TTC549 (cell line): ENCODE measurements at regions not wholly inside any gene's neighbourhood (a gene's known extent, or its start where the extent isn't known, plus 50 kb on each side); places are given as distances from the start of the nearest gene placed in this dataset.

Source experiments
- FAIRE-seq: peaks from 2 replicates; lab custom pipeline; 2012; peaks lifted over from hg19 to GRCh38; lab: Jason Lieb, UNC

DNA sequence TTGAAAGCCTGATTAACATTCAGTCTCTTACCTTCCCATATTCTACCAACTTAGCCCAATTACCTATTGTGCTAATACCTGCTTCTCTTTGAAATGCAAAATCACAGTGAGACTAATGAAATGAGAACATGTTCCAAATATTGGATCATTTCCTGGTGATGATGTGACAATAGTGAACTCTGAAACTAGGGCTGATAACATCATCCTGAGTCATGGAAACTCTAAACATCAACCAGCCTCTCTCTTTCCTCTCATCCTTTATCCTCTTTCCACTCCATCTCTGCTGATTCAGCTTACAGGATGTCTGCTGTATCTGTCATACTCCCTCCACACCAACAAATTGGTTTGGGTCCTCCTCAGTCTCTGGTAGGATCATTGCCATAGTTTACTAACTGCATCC lies 98.8 kb upstream of the NCKAP5 start:
- no peak for FAIRE-seq

GRCh38 chr2:133667968-133668367 lies 99.7 kb upstream of the NCKAP5 start:
- no peak for FAIRE-seq

DNA sequence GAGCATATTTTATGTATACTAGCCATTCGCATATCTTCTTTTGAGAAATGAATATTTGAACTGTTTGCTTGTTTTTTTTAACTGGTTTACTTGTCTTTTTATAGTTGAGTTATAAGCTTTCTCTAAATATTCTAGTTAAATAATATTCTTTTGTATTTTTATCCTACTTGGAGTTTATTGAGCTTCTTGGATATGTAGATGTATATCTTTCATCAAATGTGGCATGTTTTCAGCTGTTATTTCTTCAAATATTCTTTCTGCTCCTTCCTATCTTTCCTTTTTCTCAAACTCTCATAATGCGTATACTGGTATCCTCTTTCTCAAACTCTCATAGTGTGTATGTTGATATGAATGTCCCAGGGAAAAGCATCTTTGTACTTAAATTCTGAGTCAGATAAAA lies 100.3 kb upstream of the NCKAP5 start:
- no peak for FAIRE-seq

- FAIRE-seq = no peak
Measured at GRCh38 chr2:133673305-133673905, 105.1 kb upstream of the NCKAP5 start.

DNA sequence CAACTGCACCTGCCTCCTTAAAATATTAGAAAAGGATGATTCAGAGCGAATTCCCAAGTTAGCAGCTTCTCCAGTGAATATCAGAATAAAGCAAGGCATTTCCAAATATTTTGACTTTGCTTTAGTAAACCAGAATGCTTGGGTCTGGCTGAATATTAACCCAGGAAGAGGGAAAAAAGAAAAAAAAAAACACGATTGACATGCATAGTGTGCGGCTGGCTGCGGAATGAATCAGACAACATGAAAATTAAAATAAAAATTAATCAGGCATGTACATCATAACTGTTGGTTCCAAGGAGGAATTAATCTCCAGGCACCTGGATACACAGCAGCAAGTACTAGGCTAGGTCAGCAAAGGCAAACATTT lies 105.8 kb upstream of the NCKAP5 start:
- no peak for FAIRE-seq

DNA sequence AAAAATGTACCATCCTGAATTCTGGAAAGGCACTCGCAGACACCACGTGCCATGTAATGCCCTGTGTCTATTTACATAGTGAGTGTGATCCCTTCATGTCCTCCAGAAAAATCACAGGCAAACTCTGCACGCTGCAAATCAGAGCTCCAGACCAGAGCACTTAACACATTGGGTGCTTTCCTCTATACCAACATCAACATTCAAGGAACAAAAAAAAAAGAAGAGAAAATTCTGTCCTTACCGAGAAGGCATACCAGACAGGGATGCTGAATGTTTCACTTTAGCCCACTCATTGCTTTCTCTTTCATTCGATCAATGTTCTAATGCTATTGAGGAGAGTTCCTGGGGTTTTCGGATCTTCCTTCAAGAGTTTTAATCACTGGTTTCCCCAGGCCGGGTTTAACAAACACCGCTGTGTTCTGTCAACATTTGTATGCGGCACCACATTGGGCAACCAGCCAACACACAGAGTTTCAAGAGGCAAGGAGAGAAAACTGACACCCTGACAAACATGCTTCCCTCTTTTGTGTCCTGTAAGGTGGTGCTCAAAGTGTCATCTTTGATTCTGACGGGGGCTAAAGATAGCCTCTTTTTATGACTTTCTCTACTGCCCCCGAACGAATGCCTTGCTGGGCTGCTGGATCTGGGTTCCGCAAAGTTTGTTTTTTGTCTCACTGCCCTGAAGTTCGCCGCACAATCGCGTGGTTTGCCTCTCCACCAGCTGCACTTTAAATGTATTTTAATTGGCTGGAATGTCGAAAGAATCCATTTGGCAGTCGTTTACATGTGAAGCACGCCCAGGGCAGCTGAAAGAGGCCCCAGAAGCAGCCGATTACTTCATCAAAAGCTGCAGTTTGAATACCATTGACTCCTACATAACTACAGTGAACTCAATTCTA lies 106.4 kb upstream of the NCKAP5 start:
- no peak for FAIRE-seq

GRCh38 chr2:133676392-133677130 lies 108.3 kb upstream of the NCKAP5 start:
- no peak for FAIRE-seq

GRCh38 chr2:133680343-133681049 lies 112.2 kb upstream of the NCKAP5 start:
- no peak for FAIRE-seq

GRCh38 chr2:133682347-133682746 lies 114.1 kb upstream of the NCKAP5 start:
- FAIRE-seq = no peak

- no peak for FAIRE-seq
Measured at GRCh38 chr2:133682906-133683305, 114.6 kb upstream of the NCKAP5 start.

DNA sequence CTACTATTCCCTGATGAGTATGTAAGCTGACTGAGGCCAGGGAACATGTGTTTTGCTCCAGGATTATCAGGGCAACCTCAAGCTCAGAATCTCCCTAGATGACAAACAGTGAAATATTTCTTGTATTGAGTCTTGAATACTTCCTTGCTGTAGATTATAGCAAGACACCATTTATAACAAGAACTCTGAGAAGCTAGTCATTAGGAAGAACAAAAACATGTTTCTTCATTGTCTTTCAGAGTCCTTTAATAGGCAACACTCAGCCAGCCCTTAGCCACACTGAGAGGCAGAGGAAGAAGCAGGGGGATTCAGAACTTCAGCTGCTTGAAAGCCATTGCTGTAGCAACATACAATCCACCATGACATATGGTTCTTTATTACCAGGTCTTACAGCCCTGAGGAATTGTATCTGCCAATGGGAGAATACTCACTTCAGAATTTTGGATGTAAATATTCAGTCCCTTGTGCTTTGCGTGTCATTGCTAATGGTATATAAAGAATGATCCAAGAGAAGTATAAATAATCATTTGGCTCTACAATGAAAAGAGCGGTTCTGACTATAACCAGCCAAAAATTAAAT lies 117.5 kb upstream of the NCKAP5 start:
- FAIRE-seq = no peak

GRCh38 chr2:133690780-133691179 lies 122.5 kb upstream of the NCKAP5 start:
- FAIRE-seq = no peak

DNA sequence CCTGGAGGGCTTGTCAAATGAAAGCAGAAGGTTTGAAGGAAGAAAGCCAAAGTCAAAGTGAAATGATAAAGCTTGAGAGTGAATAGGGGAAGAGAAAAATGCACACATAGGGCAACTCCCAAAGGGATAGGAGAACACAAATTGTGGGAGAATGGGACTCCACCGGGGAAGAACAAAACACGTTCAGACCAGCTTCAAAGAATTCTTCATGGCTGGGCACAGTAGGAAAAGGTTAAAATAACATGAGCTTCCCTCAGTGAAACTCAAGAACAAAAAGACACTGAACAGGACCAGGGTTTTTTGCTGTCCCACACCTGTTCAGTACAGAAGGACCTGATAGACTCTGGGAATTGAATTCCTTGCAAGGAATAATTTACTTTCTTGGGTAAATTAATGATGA lies 123.1 kb upstream of the NCKAP5 start:
- no peak for FAIRE-seq

- no peak for FAIRE-seq
Measured at GRCh38 chr2:133705287-133705686, 137.0 kb upstream of the NCKAP5 start.

GRCh38 chr2:133710613-133711012 lies 142.3 kb upstream of the NCKAP5 start:
- FAIRE-seq = no peak

DNA sequence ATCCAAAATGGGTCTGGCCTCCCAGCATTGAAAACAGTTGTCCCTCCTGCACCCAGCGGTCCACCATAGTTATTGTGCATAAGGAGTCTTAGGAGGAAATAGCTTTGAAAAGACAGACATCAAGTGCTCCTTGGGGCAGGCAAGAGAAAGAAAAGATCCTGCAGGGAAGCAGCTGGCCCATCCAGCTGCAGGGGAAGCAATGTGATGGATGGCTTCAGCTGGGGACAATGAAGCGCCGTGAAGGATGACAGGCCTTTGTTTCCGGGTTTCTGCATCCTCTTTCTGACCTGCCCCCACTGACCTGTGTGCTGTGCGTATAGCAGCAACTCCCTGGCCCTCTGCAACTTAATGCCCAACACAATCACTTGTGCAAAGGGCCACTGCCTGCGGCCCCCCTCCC lies 142.9 kb upstream of the NCKAP5 start:
- FAIRE-seq = no peak

GRCh38 chr2:133711806-133712205 lies 143.5 kb upstream of the NCKAP5 start:
- no peak for FAIRE-seq

- no peak for FAIRE-seq
Measured at GRCh38 chr2:133712369-133712768, 144.1 kb upstream of the NCKAP5 start.

DNA sequence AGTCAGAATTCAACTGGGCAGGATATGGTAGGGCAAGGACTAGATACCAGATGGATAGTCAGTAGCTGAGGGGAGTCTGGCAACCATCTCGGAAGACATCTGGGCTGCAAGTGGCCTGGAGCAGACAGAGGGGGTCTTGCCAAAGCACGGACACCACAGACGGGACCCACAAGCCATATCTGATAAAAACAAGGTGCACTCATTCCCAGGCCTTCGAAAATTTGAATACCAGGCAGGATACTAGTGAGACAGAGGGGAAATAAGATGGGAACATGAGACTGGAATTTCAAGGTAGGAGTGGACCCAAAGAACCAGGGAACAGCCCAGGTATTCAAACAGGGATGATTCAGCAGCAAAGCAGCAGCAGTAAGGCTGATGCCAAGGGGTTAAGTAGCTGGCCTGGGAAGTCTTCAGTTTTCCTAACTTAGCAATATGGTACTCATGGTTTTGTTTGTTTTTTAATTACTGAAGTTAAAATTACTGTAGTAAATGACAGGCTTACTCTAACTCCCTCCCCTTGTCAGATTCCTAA lies 144.9 kb upstream of the NCKAP5 start:
- FAIRE-seq = no peak

GRCh38 chr2:133716166-133716565 lies 147.9 kb upstream of the NCKAP5 start:
- FAIRE-seq = no peak

GRCh38 chr2:133717497-133717896 lies 149.2 kb upstream of the NCKAP5 start:
- no peak for FAIRE-seq

DNA sequence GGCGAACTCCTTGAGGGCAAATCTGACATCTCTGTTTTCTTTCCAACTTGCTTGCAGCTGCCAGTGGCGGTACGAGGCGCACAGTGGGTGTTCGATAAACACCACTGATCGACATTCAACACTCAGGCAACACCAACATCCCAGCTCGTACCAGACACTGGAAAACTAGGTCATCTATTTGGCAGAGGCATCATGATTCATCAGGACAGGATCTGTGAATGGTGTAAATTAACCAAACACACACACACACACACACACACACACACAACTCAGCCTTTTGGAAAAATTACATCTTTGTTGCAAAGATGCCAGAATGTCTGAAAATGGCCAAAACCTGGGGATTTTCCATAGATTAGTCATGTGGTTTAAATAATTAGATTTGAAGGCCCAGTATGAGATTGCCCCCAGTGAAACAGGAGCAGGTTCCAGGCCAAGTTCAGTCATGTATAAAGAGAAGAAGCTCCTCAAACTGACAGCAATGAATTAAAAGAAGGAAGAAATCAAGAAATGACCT lies 150.5 kb upstream of the NCKAP5 start:
- no peak for FAIRE-seq
